HL-60/S4 treated with retinoic acid at 250 ng/mL for 4 days and 3 days (cell line): ENCODE measurements at regions not wholly inside any gene's neighbourhood (a gene's known extent, or its start where the extent isn't known, plus 50 kb on each side); places are given as distances from the start of the nearest gene placed in this dataset.

Source experiments
- in situ Hi-C: fragments of 300-500 bp; cut with MboI; formaldehyde crosslinking; loops from 2 replicates; pipeline ENCODE4 v1.7.0; 2022; ENCODE audit warnings: low sequenced_read_pairs

- in situ Hi-C loops, result no loop called here
These were observed 178.1 kb upstream of the RUNX1 start for GRCh38 chr21:35226968-35227744.

DNA sequence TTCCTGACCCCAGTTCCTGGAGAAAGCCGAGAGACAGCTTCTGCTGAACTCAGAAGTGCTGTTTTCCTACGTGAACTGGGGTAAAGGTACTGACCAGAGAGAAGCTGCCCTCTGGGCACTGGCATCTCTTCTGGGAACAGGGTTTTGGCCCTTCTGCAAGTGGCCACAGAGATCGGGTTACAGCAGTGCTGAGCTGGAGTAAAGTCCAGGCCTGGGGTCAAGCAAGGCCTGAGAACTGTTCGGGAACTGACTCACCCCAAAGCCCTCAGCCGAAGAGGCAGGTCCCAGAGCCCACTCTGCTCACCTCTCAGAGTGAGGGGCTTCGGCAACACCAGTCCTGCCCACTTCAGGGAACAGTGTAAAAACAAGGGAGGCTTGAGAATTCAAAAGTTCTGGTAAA, 177.2 kb upstream of the RUNX1 start:
- in situ Hi-C loops, result no loop called here

DNA sequence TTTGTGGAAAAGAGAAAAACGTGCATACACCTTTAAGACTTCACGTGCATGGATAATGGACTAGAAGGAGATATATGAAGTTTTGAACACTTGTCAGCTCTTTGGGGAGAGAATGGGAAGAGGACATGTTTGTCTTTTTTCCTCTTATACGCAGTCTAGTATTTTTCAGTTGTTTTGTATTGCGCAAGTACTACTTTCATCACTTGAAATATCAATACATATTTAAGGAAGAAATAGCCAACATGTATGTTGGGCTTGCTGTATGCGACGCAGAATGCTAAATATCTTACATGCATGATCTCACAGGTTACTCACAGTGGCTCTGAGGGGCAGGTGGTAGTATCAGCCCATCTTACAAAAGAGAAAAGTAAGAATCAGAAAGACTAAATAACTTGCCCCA, 176.5 kb upstream of the RUNX1 start:
- in situ Hi-C loops, result no loop called here

DNA sequence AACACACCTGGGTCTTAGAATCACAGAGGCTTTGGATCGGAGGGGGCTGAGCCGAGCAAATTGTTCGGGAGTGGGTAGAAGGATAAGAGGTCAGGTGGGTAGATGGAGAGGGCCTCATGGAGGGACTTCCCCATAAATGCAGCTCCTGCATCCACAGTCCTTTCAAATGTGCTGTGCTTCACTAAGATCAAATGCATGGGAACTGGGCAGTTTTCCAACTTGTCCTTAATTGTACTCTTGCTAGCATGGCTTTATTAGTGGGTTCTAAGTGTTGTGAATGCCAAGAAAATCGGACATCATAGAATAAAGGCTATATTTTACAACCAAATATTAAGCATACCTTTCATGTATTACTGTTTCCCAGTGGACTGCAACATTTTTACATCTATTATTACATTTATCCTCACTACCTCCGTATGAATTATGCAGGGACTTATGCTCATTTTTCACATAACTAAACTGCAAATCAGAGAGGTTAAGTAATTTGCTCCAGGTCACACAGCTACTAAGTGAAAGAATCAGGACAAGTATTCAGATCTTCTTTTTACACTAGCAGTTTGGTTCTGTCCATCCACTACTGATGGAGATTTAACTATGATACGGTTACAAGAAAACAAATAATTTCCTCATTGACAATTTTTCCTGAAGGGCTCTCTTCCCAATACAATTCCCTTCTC, 174.5 kb upstream of the RUNX1 start:
- in situ Hi-C loops, result no loop called here

DNA sequence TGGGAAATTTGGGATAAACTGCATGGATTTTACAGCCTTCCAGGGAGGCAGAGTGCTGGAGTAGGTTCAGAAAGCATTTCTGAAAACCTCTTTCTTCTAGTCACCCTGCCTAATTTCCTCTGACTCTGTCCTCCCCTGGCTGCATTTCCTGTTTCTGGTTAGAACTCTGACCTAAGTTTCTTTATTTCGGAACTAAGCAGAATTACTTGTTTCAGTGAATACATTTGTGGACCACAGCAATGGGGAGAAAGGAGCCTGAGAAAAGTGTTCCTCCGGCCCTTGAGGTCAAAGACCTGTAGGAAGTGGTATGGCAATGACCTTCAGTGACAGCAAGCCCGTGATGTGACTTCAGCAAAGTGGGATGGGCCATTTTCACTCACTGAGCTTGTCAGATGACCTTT, 173.4 kb upstream of the RUNX1 start:
- in situ Hi-C loops, result no loop called here

DNA sequence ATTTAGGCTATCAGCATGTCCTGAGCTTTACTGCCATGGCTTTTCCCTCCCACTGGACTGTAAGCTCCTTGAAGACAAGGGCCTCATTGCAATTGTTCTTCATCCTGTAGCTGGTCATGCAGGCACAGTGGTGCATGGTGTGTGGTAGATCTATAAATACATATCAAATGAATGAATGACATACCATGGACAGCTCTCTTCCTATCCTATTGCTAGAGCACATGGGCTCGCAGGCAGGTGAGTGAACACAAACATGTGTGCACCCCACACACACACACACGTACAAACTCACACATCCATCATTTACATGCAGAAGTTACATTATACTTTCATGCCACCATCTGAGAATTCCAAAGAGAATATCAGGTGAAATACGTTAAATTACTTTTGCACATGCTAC, 172.9 kb upstream of the RUNX1 start:
- in situ Hi-C loops, result no loop called here

DNA sequence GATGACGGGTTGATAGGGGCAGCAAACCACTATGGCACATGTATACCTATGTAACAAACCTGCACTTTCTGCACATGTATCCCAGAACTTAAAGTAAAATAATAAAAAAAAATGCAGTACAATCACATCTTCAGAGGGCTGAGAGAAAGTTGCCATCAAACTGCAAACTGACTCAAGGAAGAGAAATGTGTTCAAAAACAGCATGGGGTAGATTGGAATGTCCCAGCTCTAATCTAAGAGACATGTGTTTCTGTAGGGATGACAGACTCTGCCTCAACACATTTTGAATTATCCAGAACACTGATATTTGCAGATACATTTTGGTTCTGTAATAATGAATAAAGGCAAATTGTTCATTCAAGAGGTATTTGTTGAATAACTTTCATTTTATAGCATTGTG, 171.2 kb upstream of the RUNX1 start:
- in situ Hi-C loops, result no loop called here

DNA sequence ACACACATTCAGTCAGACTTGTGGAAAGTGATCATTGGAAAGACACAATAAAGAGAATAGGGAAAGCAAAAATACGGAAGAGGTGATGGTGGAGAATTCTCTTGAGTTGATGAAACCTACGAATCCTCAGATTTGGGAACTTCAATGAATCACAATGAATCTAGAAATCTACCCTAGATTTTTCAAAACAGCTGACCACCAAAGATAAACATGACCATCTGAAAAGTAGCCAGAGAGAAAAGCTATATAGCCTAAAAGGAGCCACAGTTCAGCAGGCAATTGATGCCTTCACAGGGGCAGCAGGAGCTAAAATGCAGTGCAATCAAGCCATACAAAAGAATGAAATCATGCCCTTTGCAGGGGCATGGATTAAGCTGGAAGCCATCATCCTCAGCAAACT, 170.6 kb upstream of the RUNX1 start:
- in situ Hi-C loops, result no loop called here

DNA sequence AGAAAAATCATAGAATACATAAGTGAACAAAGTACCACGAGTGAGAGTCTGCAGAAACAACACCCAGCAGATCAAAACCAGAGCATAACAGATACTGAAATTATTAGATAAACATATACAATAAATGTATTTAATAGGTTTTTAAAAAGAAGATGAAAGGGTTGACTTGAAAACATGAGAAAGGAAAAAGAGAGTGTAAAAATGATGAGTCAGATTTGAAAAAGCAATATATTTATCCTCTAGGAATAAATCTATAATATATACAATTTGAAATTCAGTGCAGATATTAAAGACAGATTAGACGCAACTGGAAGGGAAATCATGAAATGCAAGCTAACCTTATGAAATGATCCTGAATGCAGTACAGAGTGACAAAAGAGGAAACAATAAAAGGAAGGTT, 170.2 kb upstream of the RUNX1 start:
- in situ Hi-C loops, result no loop called here

GRCh38 chr21:35217504-35218060, 168.5 kb upstream of the RUNX1 start:
- in situ Hi-C loops, result no loop called here

- in situ Hi-C loops, result no loop called here
These were observed 167.9 kb upstream of the RUNX1 start for GRCh38 chr21:35216996-35217395.

- in situ Hi-C loops, result no loop called here
These were observed 166.8 kb upstream of the RUNX1 start for GRCh38 chr21:35215870-35216269.

- in situ Hi-C loops, result no loop called here
These were observed 163.5 kb upstream of the RUNX1 start for GRCh38 chr21:35212393-35213127.

- in situ Hi-C loops, result no loop called here
These were observed 162.7 kb upstream of the RUNX1 start for GRCh38 chr21:35211782-35212181.

- in situ Hi-C loops, result no loop called here
These were observed 161.0 kb upstream of the RUNX1 start for GRCh38 chr21:35210093-35210492.

- in situ Hi-C loops, result no loop called here
These were observed 159.9 kb upstream of the RUNX1 start for GRCh38 chr21:35208810-35209517.

DNA sequence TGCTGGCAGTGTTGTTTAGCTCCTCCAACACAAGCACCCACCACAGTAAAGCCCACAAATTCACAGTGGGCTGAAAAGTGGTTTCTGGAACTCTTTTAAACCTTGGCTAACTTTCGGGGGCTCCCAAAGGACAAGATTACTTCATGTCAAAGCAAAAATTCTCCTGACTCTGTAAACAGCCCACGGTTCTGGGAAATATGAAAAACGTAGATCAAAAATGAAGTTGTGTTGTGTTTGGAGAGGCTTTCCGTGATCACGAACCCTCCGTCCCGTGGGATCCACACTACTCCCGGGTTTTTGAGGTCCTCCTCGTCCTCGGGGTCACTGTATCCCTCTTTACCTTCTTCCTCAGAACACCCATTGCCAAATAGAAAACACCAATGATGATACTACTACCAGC, 159.0 kb upstream of the RUNX1 start:
- in situ Hi-C loops, result no loop called here

GRCh38 chr21:35207322-35207721, 158.2 kb upstream of the RUNX1 start:
- in situ Hi-C loops, result no loop called here

DNA sequence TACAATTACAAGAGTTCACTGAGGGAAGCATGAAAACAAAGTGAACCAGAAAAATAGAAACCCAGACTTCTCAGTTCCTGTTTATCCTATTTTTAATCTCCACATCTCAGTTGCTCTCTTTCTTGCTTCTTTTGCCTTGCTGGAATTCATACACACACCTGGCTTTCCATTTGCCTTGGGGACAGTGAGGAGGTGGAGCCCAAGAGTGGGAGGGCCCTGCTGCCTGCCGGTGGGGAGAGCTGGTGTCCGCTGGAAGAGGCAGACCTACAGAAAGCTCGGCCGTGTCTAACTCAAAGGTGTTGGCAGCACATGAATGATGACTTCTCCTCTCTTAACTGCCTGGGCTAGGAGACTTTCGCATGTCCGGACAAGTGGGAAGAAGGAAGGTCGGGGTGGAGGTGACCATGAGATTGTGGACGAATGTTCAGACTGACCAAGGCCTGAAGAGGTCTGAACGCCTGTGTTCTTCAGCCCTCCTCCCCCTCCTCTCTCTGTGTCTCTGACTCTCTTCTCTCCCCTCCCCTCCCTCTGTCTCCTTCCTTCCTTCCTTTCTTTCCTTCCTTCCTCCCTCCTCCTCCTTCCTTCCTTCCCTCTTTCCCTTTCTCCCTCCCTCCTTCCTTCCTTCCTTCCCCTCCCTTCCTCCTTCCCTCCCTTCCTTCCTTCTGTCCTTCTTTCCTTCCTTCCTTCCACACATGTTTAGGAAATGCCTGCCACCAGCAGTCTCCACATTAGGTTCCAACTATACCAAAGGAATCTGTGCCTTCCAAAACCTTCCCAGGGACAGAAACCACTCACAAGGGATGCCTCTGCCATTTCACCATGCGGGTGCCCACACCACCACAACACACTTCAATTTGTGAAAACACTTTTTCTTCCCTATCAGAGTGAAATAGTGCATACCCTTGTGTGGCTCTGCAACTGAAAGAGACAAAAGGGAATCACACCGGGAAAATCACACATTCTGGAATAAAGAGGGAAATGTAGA, 157.3 kb upstream of the RUNX1 start:
- in situ Hi-C loops, result no loop called here
